ENCODE measurements at regions not wholly inside any gene's neighbourhood (a gene's known extent, or its start where the extent isn't known, plus 50 kb on each side); places are given as distances from the start of the nearest gene placed in this dataset.

- Histone ChIP-seq H3K27me3 (replicated peaks; ENCODE audit: insufficient read depth, low read depth, low read length, poor library complexity) (no peaks in the 10 kb centered on the region), H3K27ac (ENCODE audit: low read depth, low read length, poor library complexity, severe bottlenecking) (no peak overlapping the region), H3K36me3 (ENCODE audit: insufficient read depth, low read length, poor library complexity, severe bottlenecking) (no peaks in the 10 kb centered on the region), H3K4me3 (ENCODE audit: low read depth, low read length, poor library complexity, severe bottlenecking) (no peak overlapping the region), H3K9me3 (ENCODE audit: low read depth, low read length, poor library complexity, severe bottlenecking) (no peaks in the 10 kb centered on the region), H3K4me1 (ENCODE audit: insufficient read depth, low read length, poor library complexity, severe bottlenecking) (no peaks in the 10 kb centered on the region)
- ChIA-PET CTCF (no interaction called here), POLR2A (ENCODE audit: low non-redundant PET) (no interaction called here)
- DNase-seq (ENCODE audit: low spot score) = no peak
- intact Hi-C loops (cut with micrococcal nuclease; ENCODE audit: unreplicated experiment) = no loop called here
- no peak for TF ChIP-seq CTCF (conservative IDR thresholded peaks at IDR 0.05; ENCODE audit: low read depth, low read length)
- TF ChIP-seq EZH2 (IDR thresholded peaks at IDR 0.05; ENCODE audit: borderline replicate concordance, low read depth, low read length, poor library complexity, severe bottlenecking) = no peak
- no TSS peak for BruUV-seq (replicated peaks)
Observed at GRCh38 chr1:239732770-239733169, 346.4 kb downstream of the CHRM3 start.

GRCh38 chr1:239733995-239734394 is 347.6 kb downstream of the CHRM3 start:
- Histone ChIP-seq H3K9me3 (ENCODE audit: low read depth, low read length, poor library complexity, severe bottlenecking) (no peaks in the 10 kb centered on the region), H3K4me1 (ENCODE audit: insufficient read depth, low read length, poor library complexity, severe bottlenecking) (no peaks in the 10 kb centered on the region), H3K4me3 (ENCODE audit: low read depth, low read length, poor library complexity, severe bottlenecking) (no peak overlapping the region), H3K36me3 (ENCODE audit: insufficient read depth, low read length, poor library complexity, severe bottlenecking) (no peaks in the 10 kb centered on the region), H3K27me3 (replicated peaks; ENCODE audit: insufficient read depth, low read depth, low read length, poor library complexity) (no peaks in the 10 kb centered on the region), H3K27ac (ENCODE audit: low read depth, low read length, poor library complexity, severe bottlenecking) (no peak overlapping the region)
- no peak for DNase-seq (ENCODE audit: low spot score)
- POLR2A ChIA-PET (ENCODE audit: low non-redundant PET) = no interaction called here
- no TSS peak for BruUV-seq (replicated peaks)
- TF ChIP-seq CTCF (conservative IDR thresholded peaks at IDR 0.05; ENCODE audit: low read depth, low read length) (no peak), EZH2 (IDR thresholded peaks at IDR 0.05; ENCODE audit: borderline replicate concordance, low read depth, low read length, poor library complexity, severe bottlenecking) (no peak)
- CTCF ChIA-PET = no interaction called here
- intact Hi-C loops (cut with micrococcal nuclease; ENCODE audit: unreplicated experiment) = no loop called here

- BruUV-seq (replicated peaks) = no TSS peak
- H3K4me3 ChIP-seq (ENCODE audit: low read depth, low read length, poor library complexity, severe bottlenecking) = no peak overlapping the region
- no peaks in the 10 kb centered on the region for H3K36me3 ChIP-seq (ENCODE audit: insufficient read depth, low read length, poor library complexity, severe bottlenecking)
- CTCF ChIA-PET = no interaction called here
- H3K27ac ChIP-seq (ENCODE audit: low read depth, low read length, poor library complexity, severe bottlenecking) = no peak overlapping the region
- intact Hi-C loops (cut with micrococcal nuclease; ENCODE audit: unreplicated experiment) = no loop called here
- no peaks in the 10 kb centered on the region for H3K27me3 ChIP-seq (replicated peaks; ENCODE audit: insufficient read depth, low read depth, low read length, poor library complexity)
- no peaks in the 10 kb centered on the region for H3K9me3 ChIP-seq (ENCODE audit: low read depth, low read length, poor library complexity, severe bottlenecking)
- no peak for TF ChIP-seq EZH2 (IDR thresholded peaks at IDR 0.05; ENCODE audit: borderline replicate concordance, low read depth, low read length, poor library complexity, severe bottlenecking)
- TF ChIP-seq CTCF (conservative IDR thresholded peaks at IDR 0.05; ENCODE audit: low read depth, low read length) = no peak
- no peak for DNase-seq (ENCODE audit: low spot score)
- POLR2A ChIA-PET (ENCODE audit: low non-redundant PET) = no interaction called here
- H3K4me1 ChIP-seq (ENCODE audit: insufficient read depth, low read length, poor library complexity, severe bottlenecking) = no peaks in the 10 kb centered on the region
Observed at GRCh38 chr1:239735111-239735510, 348.7 kb downstream of the CHRM3 start.
